ENCODE measurements at regions not wholly inside any gene's neighbourhood (a gene's known extent, or its start where the extent isn't known, plus 50 kb on each side); places are given as distances from the start of the nearest gene placed in this dataset.
"Not testable (repeated sequence)": the region's sequence is repeated elsewhere in the genome, so short reads cannot be mapped to it uniquely, and the experiment has no call there.

DNA sequence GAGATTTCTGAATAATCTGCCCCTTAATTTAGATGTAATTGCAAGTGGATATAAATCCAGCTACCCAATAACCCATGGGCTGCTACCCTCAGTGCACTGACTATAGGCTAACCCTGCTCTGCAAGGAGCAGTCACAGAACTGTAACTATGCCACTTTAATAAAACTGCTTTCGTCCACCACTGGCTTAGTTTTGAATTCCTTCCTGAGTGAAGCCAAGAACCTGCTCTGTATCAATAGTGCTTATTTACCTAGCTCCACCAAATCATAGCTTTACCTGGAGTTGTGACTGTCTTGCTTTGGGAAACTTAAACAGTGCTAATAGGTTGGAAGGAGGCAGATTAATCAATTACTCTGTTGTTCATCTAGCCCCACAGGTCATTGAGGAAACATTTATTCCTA is 1524.4 kb upstream of the SEL1L start:
- H2AFZ ChIP-seq (ENCODE audit: low read length), result no peak overlapping the region
- H3K36me3 ChIP-seq (ENCODE audit: insufficient read depth, low read length), result no peaks in the 10 kb centered on the region
- no peak overlapping the region for H3K27ac ChIP-seq (ENCODE audit: low read length)
- H3K4me1 ChIP-seq (ENCODE audit: low read length), result no peaks in the 10 kb centered on the region
- no peaks in the 10 kb centered on the region for H3K79me2 ChIP-seq (ENCODE audit: low read length)
- no peak overlapping the region for H3K9ac ChIP-seq (ENCODE audit: low read length)
- no peak overlapping the region for H3K4me2 ChIP-seq (ENCODE audit: low read depth, low read length, poor library complexity, severe bottlenecking)
- no peaks in the 10 kb centered on the region for H4K20me1 ChIP-seq (ENCODE audit: insufficient read depth, low read depth, low read length)
- no peak for DNase-seq
- no peaks in the 10 kb centered on the region for H3K9me3 ChIP-seq (ENCODE audit: low read length)
- H3K9me2 ChIP-seq (replicated peaks; ENCODE audit: insufficient read depth, low read length), result no peaks in the 10 kb centered on the region
- H3K4me3 ChIP-seq (ENCODE audit: low read length), result no peak overlapping the region
- no peaks in the 10 kb centered on the region for H3K27me3 ChIP-seq (ENCODE audit: low read length)

DNA sequence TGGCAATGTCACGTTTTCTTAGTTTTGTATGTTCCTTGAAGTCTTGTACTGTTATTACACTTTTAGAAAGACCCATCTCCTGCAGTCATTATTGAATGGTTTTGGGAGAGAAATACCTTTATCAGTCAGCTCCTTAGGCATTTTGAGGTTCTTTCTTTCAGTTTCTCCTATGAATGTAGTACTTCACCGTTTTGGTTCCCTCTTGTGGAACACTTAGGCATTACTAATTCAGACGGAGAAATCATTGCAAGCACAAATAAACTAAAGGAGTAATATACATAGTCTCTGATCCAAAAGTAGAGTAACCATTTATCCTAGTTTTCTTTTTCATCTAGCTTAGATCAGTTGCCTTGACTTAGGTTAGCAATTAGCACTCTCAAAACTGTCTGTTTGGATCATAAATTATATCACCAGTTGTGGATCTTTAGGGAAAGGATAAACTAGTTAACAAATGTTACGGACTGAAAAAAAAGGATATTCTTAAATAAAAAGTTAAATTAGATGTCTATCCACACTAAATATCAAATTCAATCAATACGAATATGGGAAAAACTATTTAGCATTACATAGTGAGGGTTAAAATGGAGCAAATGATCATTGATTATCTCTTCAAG is 1538.3 kb upstream of the SEL1L start:
- Histone ChIP-seq H3K4me2 (ENCODE audit: low read depth, low read length, poor library complexity, severe bottlenecking) (no peak overlapping the region), H3K4me3 (ENCODE audit: low read length) (no peak overlapping the region), H3K9me3 (ENCODE audit: low read length) (0 out of 2 replicates have a peak, but pooled peaks cover 2% of the 10 kb centered on the region), H3K79me2 (ENCODE audit: low read length) (no peaks in the 10 kb centered on the region), H3K4me1 (ENCODE audit: low read length) (no peaks in the 10 kb centered on the region), H3K9me2 (replicated peaks; ENCODE audit: insufficient read depth, low read length) (no peaks in the 10 kb centered on the region), H4K20me1 (ENCODE audit: insufficient read depth, low read depth, low read length) (no peaks in the 10 kb centered on the region), H2AFZ (ENCODE audit: low read length) (no peak overlapping the region), H3K9ac (ENCODE audit: low read length) (no peak overlapping the region), H3K36me3 (ENCODE audit: insufficient read depth, low read length) (no peaks in the 10 kb centered on the region), H3K27ac (ENCODE audit: low read length) (no peak overlapping the region), H3K27me3 (ENCODE audit: low read length) (no peaks in the 10 kb centered on the region)
- peak; percentile 67 for DNase-seq

DNA sequence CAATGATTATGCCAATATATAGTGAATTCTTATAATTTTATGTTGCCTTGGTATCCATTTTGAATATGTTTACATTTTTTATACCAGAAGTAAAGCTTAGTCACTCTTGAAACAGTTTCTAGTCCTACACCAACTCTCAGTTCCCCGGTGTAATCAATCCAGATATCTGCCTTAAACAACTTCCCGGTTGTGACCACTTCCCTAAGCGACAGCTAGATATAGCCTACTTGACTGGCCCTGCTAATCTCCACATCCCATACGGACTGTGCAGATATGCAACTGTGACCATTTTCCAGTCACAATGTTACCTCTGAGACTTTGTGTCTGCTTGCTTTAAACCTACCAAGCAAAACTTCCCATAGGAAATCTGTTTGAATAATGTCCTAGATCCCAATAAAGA is 1551.5 kb upstream of the SEL1L start:
- no peaks in the 10 kb centered on the region for H3K36me3 ChIP-seq (ENCODE audit: insufficient read depth, low read length)
- H3K9me2 ChIP-seq (replicated peaks; ENCODE audit: insufficient read depth, low read length), result no peaks in the 10 kb centered on the region
- no peaks in the 10 kb centered on the region for H4K20me1 ChIP-seq (ENCODE audit: insufficient read depth, low read depth, low read length)
- no peak overlapping the region for H2AFZ ChIP-seq (ENCODE audit: low read length)
- no peaks in the 10 kb centered on the region for H3K9me3 ChIP-seq (ENCODE audit: low read length)
- H3K4me2 ChIP-seq (ENCODE audit: low read depth, low read length, poor library complexity, severe bottlenecking), result no peak overlapping the region
- H3K27ac ChIP-seq (ENCODE audit: low read length), result no peak overlapping the region
- no peak overlapping the region for H3K4me3 ChIP-seq (ENCODE audit: low read length)
- H3K9ac ChIP-seq (ENCODE audit: low read length), result no peak overlapping the region
- DNase-seq, result no peak
- no peaks in the 10 kb centered on the region for H3K4me1 ChIP-seq (ENCODE audit: low read length)
- no peaks in the 10 kb centered on the region for H3K27me3 ChIP-seq (ENCODE audit: low read length)
- H3K79me2 ChIP-seq (ENCODE audit: low read length), result no peaks in the 10 kb centered on the region

DNA sequence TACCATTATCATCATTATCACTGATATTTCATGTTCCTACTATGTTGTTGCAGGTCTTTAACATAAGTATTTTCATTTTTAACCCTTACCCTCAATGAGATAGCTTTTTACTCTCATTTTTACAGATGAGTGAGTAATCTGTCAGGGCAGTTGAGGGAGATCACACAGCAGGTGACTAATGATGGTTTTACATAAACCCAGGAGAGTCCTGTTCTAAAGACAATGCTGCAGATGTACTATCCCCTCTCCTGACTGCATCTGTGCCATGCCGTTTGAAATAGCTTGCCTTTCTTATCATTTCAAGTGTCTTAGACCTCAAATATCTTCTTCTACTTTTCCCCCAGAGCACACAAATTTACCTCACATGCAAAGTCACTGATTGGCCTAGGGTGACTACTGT is 1552.1 kb upstream of the SEL1L start:
- H3K4me2 ChIP-seq (ENCODE audit: low read depth, low read length, poor library complexity, severe bottlenecking), result no peak overlapping the region
- DNase-seq, result no peak
- no peaks in the 10 kb centered on the region for H3K9me2 ChIP-seq (replicated peaks; ENCODE audit: insufficient read depth, low read length)
- no peaks in the 10 kb centered on the region for H3K9me3 ChIP-seq (ENCODE audit: low read length)
- H3K36me3 ChIP-seq (ENCODE audit: insufficient read depth, low read length), result no peaks in the 10 kb centered on the region
- H4K20me1 ChIP-seq (ENCODE audit: insufficient read depth, low read depth, low read length), result no peaks in the 10 kb centered on the region
- no peak overlapping the region for H3K4me3 ChIP-seq (ENCODE audit: low read length)
- H3K27me3 ChIP-seq (ENCODE audit: low read length), result no peaks in the 10 kb centered on the region
- no peak overlapping the region for H3K27ac ChIP-seq (ENCODE audit: low read length)
- no peak overlapping the region for H3K9ac ChIP-seq (ENCODE audit: low read length)
- no peaks in the 10 kb centered on the region for H3K79me2 ChIP-seq (ENCODE audit: low read length)
- no peaks in the 10 kb centered on the region for H3K4me1 ChIP-seq (ENCODE audit: low read length)
- no peak overlapping the region for H2AFZ ChIP-seq (ENCODE audit: low read length)

DNA sequence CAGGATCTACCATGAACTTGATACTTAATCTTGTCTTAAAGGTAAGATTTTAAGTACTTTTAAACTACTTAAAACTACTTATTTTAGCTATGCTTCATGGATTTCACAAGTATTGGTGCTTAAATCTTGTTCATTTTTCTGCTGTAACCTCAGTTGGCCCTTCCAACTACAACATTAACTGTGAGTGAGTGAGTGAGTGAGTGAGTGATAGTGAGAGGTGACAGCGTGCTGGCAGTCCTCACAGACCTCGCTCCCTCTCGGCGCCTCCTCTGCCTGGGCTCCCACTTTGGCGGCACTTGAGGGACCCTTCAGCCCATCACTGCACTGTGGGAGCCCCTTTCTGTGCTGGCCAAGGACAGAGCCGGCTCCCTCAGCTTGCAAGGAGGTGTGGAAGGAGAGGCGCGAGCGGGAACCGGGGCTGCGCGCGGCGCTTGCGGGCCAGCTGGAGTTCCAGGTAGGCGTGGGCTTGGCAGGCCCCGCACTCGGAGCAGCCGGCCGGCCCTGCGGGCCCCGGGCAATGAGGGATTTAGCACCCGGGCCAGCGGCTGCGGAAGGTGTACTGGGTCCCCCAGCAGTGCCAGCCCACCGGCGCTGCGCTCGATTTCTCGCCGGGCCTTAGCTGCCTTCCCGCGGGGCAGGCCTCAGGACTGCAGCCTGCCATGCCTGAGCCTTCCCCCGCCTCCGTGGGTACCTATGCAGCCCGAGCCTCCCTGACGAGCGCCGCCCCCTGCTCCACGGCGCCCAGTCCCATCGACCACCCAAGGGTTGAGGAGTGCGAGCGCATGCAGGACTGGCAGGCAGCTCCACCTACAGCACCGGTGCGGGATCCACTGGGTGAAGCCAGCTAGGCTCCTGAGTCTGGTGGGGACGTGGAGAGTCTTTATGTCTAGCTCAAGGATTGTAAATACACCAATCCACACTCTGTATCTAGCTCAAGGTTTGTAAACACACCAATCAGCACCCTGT is 1558.6 kb upstream of the SEL1L start:
- not testable (repeated sequence) for DNase-seq; H2AFZ ChIP-seq (ENCODE audit: low read length); H3K79me2 ChIP-seq (ENCODE audit: low read length); H3K27ac ChIP-seq (ENCODE audit: low read length); H3K27me3 ChIP-seq (ENCODE audit: low read length); H3K9me2 ChIP-seq (replicated peaks; ENCODE audit: insufficient read depth, low read length); H3K4me2 ChIP-seq (ENCODE audit: low read depth, low read length, poor library complexity, severe bottlenecking); H3K9me3 ChIP-seq (ENCODE audit: low read length); H3K4me1 ChIP-seq (ENCODE audit: low read length); H3K9ac ChIP-seq (ENCODE audit: low read length); H3K4me3 ChIP-seq (ENCODE audit: low read length); H4K20me1 ChIP-seq (ENCODE audit: insufficient read depth, low read depth, low read length); H3K36me3 ChIP-seq (ENCODE audit: insufficient read depth, low read length)

DNA sequence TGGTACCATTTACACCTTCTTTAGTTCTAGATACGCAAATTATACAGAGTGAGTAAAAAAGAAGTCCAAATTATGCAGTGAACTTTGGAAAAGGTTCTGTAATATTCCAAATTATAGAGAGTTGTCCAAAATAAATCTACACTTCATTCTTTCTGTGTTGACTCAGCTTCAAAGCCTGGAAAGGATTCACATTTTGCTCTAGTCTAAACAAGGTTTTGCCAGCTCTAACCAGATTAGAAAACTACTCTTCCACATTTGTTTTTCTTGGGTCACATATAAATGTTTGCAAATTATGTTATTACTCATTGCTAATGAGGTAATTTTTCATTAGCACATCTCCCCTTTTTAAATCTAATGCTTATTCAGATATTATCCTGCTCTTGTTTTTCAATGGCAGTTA is 1562.4 kb upstream of the SEL1L start:
- Histone ChIP-seq H4K20me1 (ENCODE audit: insufficient read depth, low read depth, low read length) (no peaks in the 10 kb centered on the region), H3K27ac (ENCODE audit: low read length) (no peak overlapping the region), H3K9me3 (ENCODE audit: low read length) (no peaks in the 10 kb centered on the region), H3K4me2 (ENCODE audit: low read depth, low read length, poor library complexity, severe bottlenecking) (no peak overlapping the region), H3K27me3 (ENCODE audit: low read length) (no peaks in the 10 kb centered on the region), H3K36me3 (ENCODE audit: insufficient read depth, low read length) (no peaks in the 10 kb centered on the region), H2AFZ (ENCODE audit: low read length) (no peak overlapping the region), H3K4me3 (ENCODE audit: low read length) (no peak overlapping the region), H3K79me2 (ENCODE audit: low read length) (no peaks in the 10 kb centered on the region), H3K4me1 (ENCODE audit: low read length) (no peaks in the 10 kb centered on the region), H3K9me2 (replicated peaks; ENCODE audit: insufficient read depth, low read length) (no peaks in the 10 kb centered on the region), H3K9ac (ENCODE audit: low read length) (no peak overlapping the region)
- DNase-seq, result no peak

DNA sequence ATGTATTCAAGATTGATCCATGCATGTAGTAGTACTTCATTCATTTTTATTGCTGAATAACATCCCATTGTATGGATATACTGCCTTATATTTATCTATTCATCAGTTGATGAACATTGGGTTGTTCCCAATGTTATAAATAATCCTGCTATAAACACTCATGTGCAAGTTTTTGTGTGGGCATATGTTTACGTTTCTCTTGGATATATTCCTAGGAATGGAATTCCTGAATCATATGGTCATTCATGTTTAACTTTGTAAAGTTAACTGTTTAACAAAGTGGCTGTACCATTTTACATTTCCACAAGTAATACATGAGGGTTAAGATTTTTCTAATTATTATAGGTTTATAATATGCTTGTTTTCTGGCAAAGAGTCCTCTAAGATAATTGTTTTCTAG is 1568.2 kb upstream of the SEL1L start:
- no peaks in the 10 kb centered on the region for H3K36me3 ChIP-seq (ENCODE audit: insufficient read depth, low read length)
- H3K4me3 ChIP-seq (ENCODE audit: low read length), result no peak overlapping the region
- no peaks in the 10 kb centered on the region for H3K79me2 ChIP-seq (ENCODE audit: low read length)
- H3K9me2 ChIP-seq (replicated peaks; ENCODE audit: insufficient read depth, low read length), result no peaks in the 10 kb centered on the region
- no peaks in the 10 kb centered on the region for H4K20me1 ChIP-seq (ENCODE audit: insufficient read depth, low read depth, low read length)
- H3K9me3 ChIP-seq (ENCODE audit: low read length), result peaks cover 4% of the 10 kb centered on the region; the same call in 1 of the 2 replicates
- H3K4me1 ChIP-seq (ENCODE audit: low read length), result no peaks in the 10 kb centered on the region
- no peak for DNase-seq
- H3K27me3 ChIP-seq (ENCODE audit: low read length), result no peaks in the 10 kb centered on the region
- H2AFZ ChIP-seq (ENCODE audit: low read length), result no peak overlapping the region
- no peak overlapping the region for H3K4me2 ChIP-seq (ENCODE audit: low read depth, low read length, poor library complexity, severe bottlenecking)
- no peak overlapping the region for H3K9ac ChIP-seq (ENCODE audit: low read length)
- H3K27ac ChIP-seq (ENCODE audit: low read length), result no peak overlapping the region

DNA sequence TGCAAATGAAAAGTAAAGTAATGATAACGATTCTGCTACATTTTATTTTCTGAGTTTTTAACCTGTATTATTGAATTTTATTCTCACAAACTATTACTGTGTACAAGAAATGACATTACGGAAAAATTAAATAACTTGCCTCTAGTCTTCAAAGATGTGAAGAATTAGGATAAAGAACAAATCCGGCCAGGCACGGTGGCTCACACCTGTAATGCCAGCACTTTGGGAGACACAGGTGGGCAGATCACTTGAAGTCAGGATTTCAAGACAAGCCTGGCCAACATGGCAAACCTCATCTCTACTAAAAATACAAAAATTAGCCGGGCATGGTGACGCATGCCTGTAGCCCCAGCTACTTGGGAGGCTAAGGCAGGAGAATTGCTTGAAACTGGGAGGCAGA is 1584.4 kb upstream of the SEL1L start:
- H3K9ac ChIP-seq (ENCODE audit: low read length), result no peak overlapping the region
- H3K27ac ChIP-seq (ENCODE audit: low read length), result no peak overlapping the region
- no peak overlapping the region for H3K4me2 ChIP-seq (ENCODE audit: low read depth, low read length, poor library complexity, severe bottlenecking)
- no peaks in the 10 kb centered on the region for H3K4me1 ChIP-seq (ENCODE audit: low read length)
- H3K79me2 ChIP-seq (ENCODE audit: low read length), result no peaks in the 10 kb centered on the region
- no peaks in the 10 kb centered on the region for H3K9me3 ChIP-seq (ENCODE audit: low read length)
- no peaks in the 10 kb centered on the region for H3K27me3 ChIP-seq (ENCODE audit: low read length)
- no peaks in the 10 kb centered on the region for H3K36me3 ChIP-seq (ENCODE audit: insufficient read depth, low read length)
- no peaks in the 10 kb centered on the region for H3K9me2 ChIP-seq (replicated peaks; ENCODE audit: insufficient read depth, low read length)
- H3K4me3 ChIP-seq (ENCODE audit: low read length), result no peak overlapping the region
- DNase-seq, result no peak
- no peaks in the 10 kb centered on the region for H4K20me1 ChIP-seq (ENCODE audit: insufficient read depth, low read depth, low read length)
- no peak overlapping the region for H2AFZ ChIP-seq (ENCODE audit: low read length)
